ENCODE measurements at regions not wholly inside any gene's neighbourhood (a gene's known extent, or its start where the extent isn't known, plus 50 kb on each side); places are given as distances from the start of the nearest gene placed in this dataset.
A peak's percentile ranks its signal among the peaks of the same experiment; 100 is the strongest.

DNA sequence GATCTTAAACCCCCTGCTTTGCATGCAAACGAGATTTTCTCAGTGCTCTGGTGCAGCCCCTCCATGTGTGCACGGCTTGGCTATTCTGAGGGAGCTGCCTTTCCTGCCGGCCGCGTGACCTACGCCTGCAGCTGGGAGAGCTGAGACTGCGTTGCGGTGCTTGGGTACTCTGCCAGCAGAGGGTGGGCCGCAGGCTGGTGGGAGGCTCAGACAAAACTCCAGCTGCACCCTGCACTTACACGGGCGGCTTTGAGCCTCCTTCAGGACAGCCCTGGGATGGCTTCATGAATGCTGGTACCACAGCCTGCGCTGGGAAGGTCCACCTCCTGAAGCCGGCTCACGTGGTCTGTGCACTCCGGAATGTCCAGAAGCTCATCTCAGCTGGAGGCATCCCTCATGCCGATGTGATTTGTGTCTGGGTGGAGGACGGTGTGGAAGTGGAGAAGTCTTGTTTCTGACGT, 223.7 kb downstream of the DLL1 start:
- Histone ChIP-seq H3K9ac (ENCODE audit: insufficient read depth in 1 of 2, low read length in 2 of 2) (no peak overlapping the region), H3K27me3 (ENCODE audit: control insufficient read depth in 3 of 3, insufficient read depth in 3 of 3, low read length in 2 of 3) (peaks cover 0 to 7% (median 0%) of the 10 kb centered on the region in 3 donors), H3K4me1 (ENCODE audit: control insufficient read depth in 5 of 5, insufficient read depth in 5 of 5, low read length in 5 of 5) (peaks cover 0 to 6% (median 0%) of the 10 kb centered on the region in 5 donors), H3K9me3 (ENCODE audit: control insufficient read depth in 4 of 4, insufficient read depth in 3 of 4, low read length in 3 of 4) (peaks cover 0 to 6% (median 2%) of the 10 kb centered on the region in 4 donors), H3K4me3 (no peak overlapping the region), H3K36me3 (ENCODE audit: control insufficient read depth in 4 of 4, insufficient read depth in 4 of 4, low read length in 4 of 4) (no peaks in the 10 kb centered on the region), H3K27ac (ENCODE audit: low read depth in 1 of 2, low read length in 1 of 2) (no peak overlapping the region)
- ATAC-seq (ENCODE audit: insufficient read depth, low FRiP score), result no peak
- peak; percentile 53 to 59 (median 56) for DNase-seq
- WGBS, 2 donors, result 63 to 71% methylated on average over 18 of the region's 18 CpGs
- TF ChIP-seq, protein P1, sequence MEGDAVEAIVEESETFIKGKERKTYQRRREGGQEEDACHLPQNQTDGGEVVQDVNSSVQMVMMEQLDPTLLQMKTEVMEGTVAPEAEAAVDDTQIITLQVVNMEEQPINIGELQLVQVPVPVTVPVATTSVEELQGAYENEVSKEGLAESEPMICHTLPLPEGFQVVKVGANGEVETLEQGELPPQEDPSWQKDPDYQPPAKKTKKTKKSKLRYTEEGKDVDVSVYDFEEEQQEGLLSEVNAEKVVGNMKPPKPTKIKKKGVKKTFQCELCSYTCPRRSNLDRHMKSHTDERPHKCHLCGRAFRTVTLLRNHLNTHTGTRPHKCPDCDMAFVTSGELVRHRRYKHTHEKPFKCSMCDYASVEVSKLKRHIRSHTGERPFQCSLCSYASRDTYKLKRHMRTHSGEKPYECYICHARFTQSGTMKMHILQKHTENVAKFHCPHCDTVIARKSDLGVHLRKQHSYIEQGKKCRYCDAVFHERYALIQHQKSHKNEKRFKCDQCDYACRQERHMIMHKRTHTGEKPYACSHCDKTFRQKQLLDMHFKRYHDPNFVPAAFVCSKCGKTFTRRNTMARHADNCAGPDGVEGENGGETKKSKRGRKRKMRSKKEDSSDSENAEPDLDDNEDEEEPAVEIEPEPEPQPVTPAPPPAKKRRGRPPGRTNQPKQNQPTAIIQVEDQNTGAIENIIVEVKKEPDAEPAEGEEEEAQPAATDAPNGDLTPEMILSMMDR (IDR thresholded peaks at IDR 0.05; ENCODE audit: control extremely low read depth, extremely low read depth), result no peak

DNA sequence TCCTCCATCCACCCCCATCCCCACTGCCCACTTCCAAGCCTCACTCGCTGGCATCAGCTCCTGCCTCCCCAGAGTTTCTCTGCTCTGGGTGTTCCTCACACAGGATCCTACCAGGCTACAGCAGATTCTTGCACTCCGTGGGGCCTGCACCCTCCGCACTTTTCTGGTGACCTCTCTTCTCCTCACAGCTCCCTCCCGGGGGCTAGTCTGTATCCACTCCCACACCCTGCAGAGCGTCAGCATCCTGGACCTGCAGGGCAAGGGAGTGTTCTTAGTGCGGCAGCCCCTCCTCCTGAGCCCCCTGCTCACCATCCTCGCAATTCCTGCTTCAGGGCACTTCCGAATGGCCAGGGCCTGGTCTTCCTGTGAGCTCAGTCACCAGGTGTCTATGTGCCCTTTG, 224.2 kb downstream of the DLL1 start:
- no peak overlapping the region for H3K9ac ChIP-seq (ENCODE audit: insufficient read depth in 1 of 2, low read length in 2 of 2)

DNA sequence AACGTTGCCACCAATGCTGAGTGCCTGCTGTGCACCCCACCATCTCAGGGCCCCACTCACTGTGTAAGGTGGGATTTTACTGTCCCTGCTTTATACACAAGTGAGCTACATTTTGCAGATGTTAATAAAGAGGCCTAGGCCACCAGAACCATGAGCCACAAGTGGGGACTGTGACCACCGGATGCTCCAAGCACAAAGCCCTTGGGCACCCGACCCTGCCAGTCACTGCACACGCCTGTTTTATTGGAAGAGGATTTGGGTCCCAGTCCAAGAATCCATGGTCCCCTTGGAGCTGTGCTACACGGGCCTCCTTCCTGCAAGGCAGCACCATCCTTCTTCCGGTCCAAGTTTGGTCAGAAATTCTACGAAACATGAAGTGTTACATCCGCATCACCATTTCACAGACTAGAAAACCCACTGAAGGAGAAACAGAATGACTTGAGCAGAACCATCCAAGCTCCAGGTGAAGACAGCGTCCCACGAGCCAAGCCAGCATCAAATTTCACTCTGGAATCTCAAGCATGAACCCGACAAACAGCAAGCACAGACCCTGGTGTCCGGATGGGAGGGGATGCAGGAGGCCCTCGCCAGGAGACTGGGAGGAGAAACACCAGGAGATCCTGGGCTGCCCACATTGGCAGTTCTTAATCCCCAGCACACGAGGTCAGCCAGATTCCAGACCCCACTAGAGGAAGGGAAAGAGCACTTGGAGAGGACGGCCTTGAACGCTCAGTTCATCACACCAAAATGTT, 226.9 kb downstream of the DLL1 start:
- Histone ChIP-seq H3K36me3 (ENCODE audit: control insufficient read depth in 4 of 4, insufficient read depth in 4 of 4, low read length in 4 of 4) (no peaks in the 10 kb centered on the region), H3K9ac (ENCODE audit: insufficient read depth in 1 of 2, low read length in 2 of 2) (no peak overlapping the region), H3K4me1 (ENCODE audit: control insufficient read depth in 5 of 5, insufficient read depth in 5 of 5, low read length in 5 of 5) (peaks cover 0 to 6% (median 0%) of the 10 kb centered on the region in 5 donors), H3K27ac (ENCODE audit: low read depth in 1 of 2, low read length in 1 of 2) (no peak overlapping the region), H3K27me3 (ENCODE audit: control insufficient read depth in 3 of 3, insufficient read depth in 3 of 3, low read length in 2 of 3) (peaks cover 0 to 16% (median 0%) of the 10 kb centered on the region in 3 donors), H3K4me3 (no peak overlapping the region), H3K9me3 (ENCODE audit: control insufficient read depth in 4 of 4, insufficient read depth in 3 of 4, low read length in 3 of 4) (peaks cover 0 to 6% (median 0%) of the 10 kb centered on the region in 4 donors)
- TF ChIP-seq, protein P1 (IDR thresholded peaks at IDR 0.05; ENCODE audit: control extremely low read depth, extremely low read depth), result no peak
- ATAC-seq (ENCODE audit: insufficient read depth, low FRiP score), result no peak
- WGBS, 2 donors, result 72 to 80% methylated on average over 16 of the region's 16 CpGs
- peak in 1 of 3 donors; percentile 15 for DNase-seq

More for the DNA sequence above, 224.2 kb downstream of the DLL1 start:
- Histone ChIP-seq H3K4me1 (ENCODE audit: control insufficient read depth in 5 of 5, insufficient read depth in 5 of 5, low read length in 5 of 5) (peaks cover 0 to 6% (median 0%) of the 10 kb centered on the region in 5 donors), H3K9me3 (ENCODE audit: control insufficient read depth in 4 of 4, insufficient read depth in 3 of 4, low read length in 3 of 4) (peaks cover 0 to 6% (median 2%) of the 10 kb centered on the region in 4 donors), H3K27me3 (ENCODE audit: control insufficient read depth in 3 of 3, insufficient read depth in 3 of 3, low read length in 2 of 3) (peaks cover 0 to 9% (median 0%) of the 10 kb centered on the region in 3 donors), H3K27ac (ENCODE audit: low read depth in 1 of 2, low read length in 1 of 2) (no peak overlapping the region), H3K36me3 (ENCODE audit: control insufficient read depth in 4 of 4, insufficient read depth in 4 of 4, low read length in 4 of 4) (no peaks in the 10 kb centered on the region), H3K4me3 (no peak overlapping the region)
- ATAC-seq (ENCODE audit: insufficient read depth, low FRiP score), result no peak
- 77 to 79% methylated on average over 8 of the region's 8 CpGs for WGBS, 2 donors
- TF ChIP-seq, protein P1 (IDR thresholded peaks at IDR 0.05; ENCODE audit: control extremely low read depth, extremely low read depth), result no peak
- no peak for DNase-seq

Measured in lung (tissue), 11 donors.